Activated naive CD4-positive, alpha-beta T cell treated with anti-CD3 and anti-CD28 coated beads, Interleukin-2, amount 10 ng/mL, durations not matched to agents 7 days and 5 days (primary cell): ENCODE measurements at regions not wholly inside any gene's neighbourhood (a gene's known extent, or its start where the extent isn't known, plus 50 kb on each side); places are given as distances from the start of the nearest gene placed in this dataset.

Source experiments
- CTCF ChIA-PET: fragments of 350-600 bp; sonication (Branson Sonifier 250); formaldehyde crosslinking; loops from one replicate; lab custom pipeline; 2021; ENCODE audit warnings: antibody characterized with exemption; lab: Charles Lee
- DNase-seq: peaks from one replicate; pipeline ENCODE4 v3.0.0-alpha.2; 2020
- H3K27ac Mint-ChIP-seq: one replicate; pipeline ENCODE4 v1.8.0; 2021; ENCODE audit warnings: mild to moderate bottlenecking, moderate library complexity, mixed read lengths
- H3K27me3 Mint-ChIP-seq: one replicate; pipeline ENCODE4 v1.8.0; 2021; ENCODE audit warnings: mild to moderate bottlenecking, mixed read lengths
- H3K36me3 Mint-ChIP-seq: one replicate; pipeline ENCODE4 v1.8.0; 2021; ENCODE audit warnings: mixed read lengths
- H3K4me1 Mint-ChIP-seq: one replicate; pipeline ENCODE4 v1.8.0; 2021; ENCODE audit warnings: mixed read lengths
- H3K4me3 Mint-ChIP-seq: one replicate; pipeline ENCODE4 v1.8.0; 2021; ENCODE audit warnings: mild to moderate bottlenecking, moderate library complexity, mixed read lengths
- H3K9me3 Mint-ChIP-seq: one replicate; pipeline ENCODE4 v1.8.0; 2021; ENCODE audit warnings: mixed read lengths

GRCh38 chr18:46318356-46318755 lies 214.2 kb downstream of the HAUS1 start:
- Mint-ChIP-seq H3K36me3 (no peaks in the 10 kb centered on the region), H3K27me3 (peaks cover 31% of the 10 kb centered on the region), H3K27ac (no peak overlapping the region), H3K4me1 (no peaks in the 10 kb centered on the region), H3K9me3 (no peaks in the 10 kb centered on the region), H3K4me3 (no peak overlapping the region)
- no peak for DNase-seq
- CTCF ChIA-PET: no interaction called here

- H3K4me1 Mint-ChIP-seq: no peaks in the 10 kb centered on the region
- no peaks in the 10 kb centered on the region for H3K9me3 Mint-ChIP-seq
- no peak for DNase-seq
- peaks cover 31% of the 10 kb centered on the region for H3K27me3 Mint-ChIP-seq
- H3K27ac Mint-ChIP-seq: no peak overlapping the region
- no peak overlapping the region for H3K4me3 Mint-ChIP-seq
- CTCF ChIA-PET: interaction anchor here (1.1 kb wide), 1 partner anchor 9 kb away, joined by 3 read pairs; no protein-coding TSS in a partner anchor
- no peaks in the 10 kb centered on the region for H3K36me3 Mint-ChIP-seq
Measured at GRCh38 chr18:46319783-46320182, 215.6 kb downstream of the HAUS1 start.

- Mint-ChIP-seq H3K4me3 (no peak overlapping the region), H3K9me3 (no peaks in the 10 kb centered on the region), H3K36me3 (no peaks in the 10 kb centered on the region), H3K27me3 (peaks cover 26% of the 10 kb centered on the region), H3K27ac (no peak overlapping the region), H3K4me1 (no peaks in the 10 kb centered on the region)
- DNase-seq: no peak
- CTCF ChIA-PET: interaction anchor here (1.1 kb wide), 1 partner anchor 10 kb away, joined by 3 read pairs; no protein-coding TSS in a partner anchor
Measured at GRCh38 chr18:46320297-46320696, 216.1 kb downstream of the HAUS1 start.

DNA sequence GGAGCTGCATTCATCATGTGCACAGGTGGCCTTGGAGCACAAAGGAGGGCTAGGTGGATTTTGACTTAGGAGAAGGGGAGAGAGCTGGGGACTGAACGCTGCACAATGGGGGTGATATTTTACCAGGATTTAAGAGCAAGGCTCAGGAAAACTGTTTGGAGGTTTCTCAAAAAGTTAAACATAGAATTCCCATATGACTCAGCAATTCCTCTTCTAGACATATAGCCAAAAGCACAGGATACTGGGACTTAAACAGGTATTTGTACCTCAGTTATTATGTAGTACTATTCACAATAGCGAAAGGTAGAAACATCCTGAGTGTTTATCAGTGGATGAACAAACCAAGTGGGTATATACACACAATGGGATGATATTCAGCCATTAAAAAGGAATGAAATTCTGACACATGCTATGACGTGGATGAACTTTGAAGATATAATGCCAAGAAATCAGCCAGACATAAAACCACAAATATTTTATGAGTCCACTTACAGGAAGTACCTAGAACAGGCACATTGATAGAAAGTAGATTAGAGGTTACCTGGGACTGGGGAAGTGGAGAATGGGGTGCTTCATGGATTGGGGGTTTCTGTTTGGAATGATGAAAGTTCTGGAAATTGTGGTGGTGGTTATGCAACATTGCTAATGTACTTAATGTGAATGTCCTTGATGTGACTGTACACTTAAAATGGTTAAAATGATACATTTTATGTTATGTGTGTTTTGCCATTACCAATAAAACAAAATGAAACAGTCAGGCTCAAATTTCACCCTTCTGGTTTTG lies 216.9 kb downstream of the HAUS1 start:
- no peak for DNase-seq
- Mint-ChIP-seq H3K36me3 (no peaks in the 10 kb centered on the region), H3K9me3 (no peaks in the 10 kb centered on the region), H3K27me3 (peaks cover 28% of the 10 kb centered on the region), H3K27ac (no peak overlapping the region), H3K4me1 (no peaks in the 10 kb centered on the region), H3K4me3 (no peak overlapping the region)
- CTCF ChIA-PET: interaction anchor here (1.1 kb wide), 1 partner anchor 11 kb away, joined by 3 read pairs; no protein-coding TSS in a partner anchor

DNA sequence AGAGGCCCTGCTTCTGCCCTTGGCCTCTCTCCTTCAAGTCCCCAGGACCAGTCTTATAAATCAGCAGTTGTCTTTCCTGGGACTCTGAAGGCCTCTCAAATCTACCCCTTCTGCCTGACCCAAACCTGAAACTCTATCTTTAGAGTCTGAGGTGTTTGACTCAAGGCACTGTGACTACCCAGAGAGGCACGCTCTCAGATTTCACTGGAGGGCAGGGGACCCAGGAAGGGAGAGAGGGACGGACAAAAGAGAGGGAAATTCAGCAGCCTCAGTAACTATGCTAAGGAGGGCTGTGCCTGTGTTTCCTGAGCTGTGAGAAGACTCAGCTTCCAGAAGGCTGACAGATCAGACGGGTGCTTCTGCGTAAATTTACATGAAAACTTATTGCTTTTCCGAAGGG lies 217.8 kb downstream of the HAUS1 start:
- CTCF ChIA-PET: no interaction called here
- no peak for DNase-seq
- Mint-ChIP-seq H3K4me3 (no peak overlapping the region), H3K36me3 (no peaks in the 10 kb centered on the region), H3K4me1 (no peaks in the 10 kb centered on the region), H3K27me3 (peaks cover 31% of the 10 kb centered on the region), H3K27ac (no peak overlapping the region), H3K9me3 (no peaks in the 10 kb centered on the region)

- DNase-seq: no peak
- Mint-ChIP-seq H3K36me3 (no peaks in the 10 kb centered on the region), H3K27me3 (peaks cover 31% of the 10 kb centered on the region), H3K27ac (no peak overlapping the region), H3K9me3 (no peaks in the 10 kb centered on the region), H3K4me3 (no peak overlapping the region), H3K4me1 (no peaks in the 10 kb centered on the region)
- CTCF ChIA-PET: no interaction called here
Measured at GRCh38 chr18:46322411-46322891, 218.3 kb downstream of the HAUS1 start.

DNA sequence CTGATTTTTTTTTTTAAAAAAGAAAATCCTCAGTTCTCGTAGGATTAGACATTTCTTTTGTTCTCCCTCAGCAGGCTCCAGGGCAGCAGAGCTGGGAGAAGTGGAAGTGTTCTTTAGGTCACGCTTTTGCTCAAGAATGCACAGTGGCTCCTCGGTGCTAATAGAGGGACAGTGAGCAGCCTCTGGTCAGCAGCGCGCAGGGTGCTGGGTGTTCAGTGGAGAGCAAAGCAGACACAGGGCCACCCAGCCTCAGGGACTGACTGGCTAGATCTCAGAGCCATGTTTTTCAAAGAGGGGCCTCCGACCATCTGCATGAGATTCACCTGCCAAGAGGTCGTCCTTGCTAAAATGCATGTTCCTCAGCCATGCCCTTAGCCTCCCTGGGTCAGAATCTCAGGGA lies 218.8 kb downstream of the HAUS1 start:
- Mint-ChIP-seq H3K27me3 (peaks cover 32% of the 10 kb centered on the region), H3K9me3 (no peaks in the 10 kb centered on the region), H3K4me3 (no peak overlapping the region), H3K4me1 (no peaks in the 10 kb centered on the region), H3K36me3 (no peaks in the 10 kb centered on the region), H3K27ac (no peak overlapping the region)
- DNase-seq: no peak
- CTCF ChIA-PET: no interaction called here

GRCh38 chr18:46324087-46324955 lies 220.1 kb downstream of the HAUS1 start:
- Mint-ChIP-seq H3K4me1 (no peaks in the 10 kb centered on the region), H3K27ac (no peak overlapping the region), H3K36me3 (no peaks in the 10 kb centered on the region), H3K4me3 (no peak overlapping the region), H3K9me3 (no peaks in the 10 kb centered on the region), H3K27me3 (peaks cover 30% of the 10 kb centered on the region)
- DNase-seq: no peak
- CTCF ChIA-PET: no interaction called here

GRCh38 chr18:46325895-46326294 lies 221.7 kb downstream of the HAUS1 start:
- Mint-ChIP-seq H3K36me3 (no peaks in the 10 kb centered on the region), H3K27me3 (peaks cover 40% of the 10 kb centered on the region), H3K9me3 (no peaks in the 10 kb centered on the region), H3K27ac (no peak overlapping the region), H3K4me1 (no peaks in the 10 kb centered on the region), H3K4me3 (no peak overlapping the region)
- DNase-seq: no peak
- CTCF ChIA-PET: no interaction called here

GRCh38 chr18:46329736-46330246 lies 225.6 kb downstream of the HAUS1 start:
- Mint-ChIP-seq H3K9me3 (no peaks in the 10 kb centered on the region), H3K27ac (no peak overlapping the region), H3K4me1 (peaks cover 12% of the 10 kb centered on the region), H3K36me3 (peaks cover 3% of the 10 kb centered on the region), H3K4me3 (no peak overlapping the region), H3K27me3 (peaks cover 67% of the 10 kb centered on the region)
- CTCF ChIA-PET: interaction anchor here (0.8 kb wide), 1 partner anchor 51 kb away, joined by 3 read pairs; no protein-coding TSS in a partner anchor
- no peak for DNase-seq

- Mint-ChIP-seq H3K36me3 (peaks cover 13% of the 10 kb centered on the region), H3K27me3 (peaks cover 72% of the 10 kb centered on the region), H3K9me3 (no peaks in the 10 kb centered on the region), H3K27ac (no peak overlapping the region), H3K4me1 (peaks cover 28% of the 10 kb centered on the region), H3K4me3 (no peak overlapping the region)
- no peak for DNase-seq
- CTCF ChIA-PET: no interaction called here
Measured at GRCh38 chr18:46331316-46331715, 227.1 kb downstream of the HAUS1 start.

DNA sequence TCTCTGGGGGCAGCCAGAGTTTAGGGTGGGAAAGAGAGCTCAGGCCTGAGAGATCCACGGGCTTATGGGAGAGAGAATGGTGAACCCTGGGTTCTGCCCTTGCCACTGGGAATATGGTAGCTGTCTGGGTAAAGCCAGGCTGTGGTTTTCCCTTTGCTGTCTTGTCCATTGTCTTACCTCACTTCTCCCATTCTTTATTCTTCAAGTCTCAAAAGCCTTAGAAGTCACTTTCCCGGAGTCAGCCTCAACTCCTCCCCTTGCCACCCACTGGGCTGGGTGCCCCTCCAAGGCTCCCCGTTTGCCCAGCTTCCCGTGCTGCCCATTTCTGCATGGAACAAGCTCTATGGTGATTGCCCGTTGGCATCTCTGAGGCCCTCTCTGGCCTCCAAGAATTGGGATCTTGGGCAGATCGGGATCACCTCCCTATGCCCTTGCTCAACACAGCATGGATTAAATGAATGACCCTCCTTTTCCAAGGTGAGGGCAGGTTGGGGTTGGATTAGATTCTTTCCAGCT lies 228.2 kb downstream of the HAUS1 start:
- Mint-ChIP-seq H3K36me3 (peaks cover 13% of the 10 kb centered on the region), H3K9me3 (no peaks in the 10 kb centered on the region), H3K27me3 (peaks cover 79% of the 10 kb centered on the region), H3K4me3 (no peak overlapping the region), H3K4me1 (peaks cover 33% of the 10 kb centered on the region), H3K27ac (no peak overlapping the region)
- CTCF ChIA-PET: interaction anchor here (0.6 to 1.0 kb wide), 2 partner anchors 51 to 159 kb away, joined by 4 to 6 read pairs; a partner anchor contains a TSS
- DNase-seq: no peak

DNA sequence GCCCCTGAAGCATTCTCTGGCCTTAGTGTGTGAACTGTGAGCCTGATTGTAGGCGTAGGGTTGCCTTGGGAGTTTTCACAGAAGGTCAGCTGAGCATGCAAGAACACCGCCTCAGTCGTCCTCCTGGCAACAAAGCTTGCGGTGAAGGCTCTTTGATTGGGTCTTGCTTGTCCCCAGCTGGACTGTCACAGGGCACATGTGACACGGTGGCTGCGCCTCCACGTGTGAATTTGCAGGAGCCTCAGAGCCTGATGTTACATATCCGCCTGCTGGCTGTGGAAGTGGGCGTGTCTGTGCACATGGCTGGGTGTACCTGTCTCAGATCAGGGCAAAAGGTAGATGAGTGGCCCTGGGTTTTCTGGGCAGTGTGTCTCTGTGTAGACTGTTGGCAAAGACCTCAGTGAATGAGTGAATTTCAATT lies 228.7 kb downstream of the HAUS1 start:
- CTCF ChIA-PET: interaction anchor here (0.6 to 1.0 kb wide), 2 partner anchors 52 to 160 kb away, joined by 4 to 6 read pairs; a partner anchor contains a TSS
- H3K4me3 Mint-ChIP-seq: peak overlapping the region; percentile 85
- H3K27ac Mint-ChIP-seq: no peak overlapping the region

More for the DNA sequence above, 228.7 kb downstream of the HAUS1 start:
- DNase-seq: peak; percentile 44
- H3K27me3 Mint-ChIP-seq: peaks cover 83% of the 10 kb centered on the region
- H3K4me1 Mint-ChIP-seq: peaks cover 39% of the 10 kb centered on the region
- peaks cover 13% of the 10 kb centered on the region for H3K36me3 Mint-ChIP-seq
- no peaks in the 10 kb centered on the region for H3K9me3 Mint-ChIP-seq
